Occipital lobe (tissue), 1 donor: ENCODE measurements at regions not wholly inside any gene's neighbourhood (a gene's known extent, or its start where the extent isn't known, plus 50 kb on each side); places are given as distances from the start of the nearest gene placed in this dataset.

Source experiments
- DNase-seq: peaks from one replicate; lab custom pipeline; 2025; lab: John Stamatoyannopoulos, UW

- DNase-seq: no peak
Measured at GRCh38 chr10:4352414-4352961, 473.5 kb upstream of the AKR1E2 start.

- no peak for DNase-seq
Measured at GRCh38 chr10:4351723-4352413, 474.1 kb upstream of the AKR1E2 start.

- DNase-seq: no peak
Measured at GRCh38 chr10:4347397-4347796, 478.6 kb upstream of the AKR1E2 start.

- no peak for DNase-seq
Measured at GRCh38 chr10:4345877-4346646, 479.9 kb upstream of the AKR1E2 start.

GRCh38 chr10:4344492-4344994 is 481.5 kb upstream of the AKR1E2 start:
- DNase-seq: peak; percentile 64

- DNase-seq: no peak
Measured at GRCh38 chr10:4343873-4344272, 482.1 kb upstream of the AKR1E2 start.

GRCh38 chr10:4343091-4343490 is 482.9 kb upstream of the AKR1E2 start:
- no peak for DNase-seq

- DNase-seq: no peak
Measured at GRCh38 chr10:4338768-4339167, 487.2 kb upstream of the AKR1E2 start.

GRCh38 chr10:4337563-4337962 is 488.4 kb upstream of the AKR1E2 start:
- DNase-seq: no peak

GRCh38 chr10:4334871-4335270 is 491.1 kb upstream of the AKR1E2 start:
- DNase-seq: no peak

- DNase-seq: no peak
Measured at GRCh38 chr10:4334015-4334414, 492.0 kb upstream of the AKR1E2 start.

- no peak for DNase-seq
Measured at GRCh38 chr10:4333459-4333894, 492.5 kb upstream of the AKR1E2 start.

- DNase-seq: no peak
Measured at GRCh38 chr10:4332764-4333458, 493.1 kb upstream of the AKR1E2 start.

- no peak for DNase-seq
Measured at GRCh38 chr10:4331150-4331549, 494.9 kb upstream of the AKR1E2 start.

- no peak for DNase-seq
Measured at GRCh38 chr10:4330636-4331035, 495.4 kb upstream of the AKR1E2 start.

GRCh38 chr10:4329225-4329624 is 496.8 kb upstream of the AKR1E2 start:
- DNase-seq: no peak

GRCh38 chr10:4326647-4327046 is 499.4 kb upstream of the AKR1E2 start:
- no peak for DNase-seq

- DNase-seq: no peak
Measured at GRCh38 chr10:4319870-4320367, 506.1 kb upstream of the AKR1E2 start.

GRCh38 chr10:4316161-4316810 is 509.7 kb upstream of the AKR1E2 start:
- DNase-seq: no peak

- DNase-seq: no peak
Measured at GRCh38 chr10:4315551-4315950, 510.5 kb upstream of the AKR1E2 start.

GRCh38 chr10:4313051-4313450 is 513.0 kb upstream of the AKR1E2 start:
- no peak for DNase-seq
